ENCODE measurements at regions not wholly inside any gene's neighbourhood (a gene's known extent, or its start where the extent isn't known, plus 50 kb on each side); places are given as distances from the start of the nearest gene placed in this dataset.

- no peak for TF ChIP-seq TSHZ2 (CRISPR knock-in tag; IDR thresholded peaks at IDR 0.05)
- no peak for TF ChIP-seq PATZ1 (CRISPR knock-in tag; IDR thresholded peaks at IDR 0.05; ENCODE audit: borderline replicate concordance)
- TF ChIP-seq POU6F1 (CRISPR knock-in tag; IDR thresholded peaks at IDR 0.05; ENCODE audit: borderline replicate concordance, low read depth) = no peak
- TF ChIP-seq ISL1 (CRISPR knock-in tag; IDR thresholded peaks at IDR 0.05) = no peak
- TF ChIP-seq CSRNP3 (CRISPR knock-in tag; IDR thresholded peaks at IDR 0.05) = no peak
- TF ChIP-seq GLIS3 (CRISPR knock-in tag; IDR thresholded peaks at IDR 0.05) = no peak
- no peak for TF ChIP-seq ZNF70 (CRISPR knock-in tag; IDR thresholded peaks at IDR 0.05)
- TF ChIP-seq OSR1 (CRISPR knock-in tag; IDR thresholded peaks at IDR 0.05) = no peak
- no peak for TF ChIP-seq TCF4 (CRISPR knock-in tag; IDR thresholded peaks at IDR 0.05; ENCODE audit: borderline replicate concordance)
- no peak for TF ChIP-seq SNAI2 (CRISPR knock-in tag; IDR thresholded peaks at IDR 0.05)
- no peak for TF ChIP-seq ARNTL (CRISPR knock-in tag; IDR thresholded peaks at IDR 0.05; ENCODE audit: borderline replicate concordance, low read depth)
- TF ChIP-seq ZC3H10 (CRISPR knock-in tag; IDR thresholded peaks at IDR 0.05) = no peak
- no peak for TF ChIP-seq PPARA (CRISPR knock-in tag; IDR thresholded peaks at IDR 0.05; ENCODE audit: borderline replicate concordance)
- TF ChIP-seq ZFP30 (CRISPR knock-in tag; IDR thresholded peaks at IDR 0.05) = no peak
- no peak for TF ChIP-seq ESRRG (CRISPR knock-in tag; IDR thresholded peaks at IDR 0.05)
- no peak for TF ChIP-seq CSDC2 (CRISPR knock-in tag; IDR thresholded peaks at IDR 0.05)
- TF ChIP-seq ZFP3 (CRISPR knock-in tag; IDR thresholded peaks at IDR 0.05) = no peak
- no peak for TF ChIP-seq RARB (CRISPR knock-in tag; IDR thresholded peaks at IDR 0.05)
- no peak for TF ChIP-seq BACH2 (CRISPR knock-in tag; IDR thresholded peaks at IDR 0.05; ENCODE audit: borderline replicate concordance)
- TF ChIP-seq CREB5 (CRISPR knock-in tag; IDR thresholded peaks at IDR 0.05; ENCODE audit: low read depth) = no peak
- no peak for ATAC-seq
These were observed 162.7 kb downstream of the AASDH start for GRCh38 chr4:56224641-56225040.

GRCh38 chr4:56222514-56222913, 164.8 kb downstream of the AASDH start:
- ATAC-seq = no peak
- TF ChIP-seq OSR1 (CRISPR knock-in tag; IDR thresholded peaks at IDR 0.05) (no peak), TOX (CRISPR knock-in tag; IDR thresholded peaks at IDR 0.05; ENCODE audit: borderline replicate concordance) (no peak), ZNF8 (CRISPR knock-in tag; IDR thresholded peaks at IDR 0.05) (no peak), ARNTL (CRISPR knock-in tag; IDR thresholded peaks at IDR 0.05; ENCODE audit: borderline replicate concordance, low read depth) (no peak), ZFP30 (CRISPR knock-in tag; IDR thresholded peaks at IDR 0.05) (no peak), PATZ1 (CRISPR knock-in tag; IDR thresholded peaks at IDR 0.05; ENCODE audit: borderline replicate concordance) (no peak), SNAI2 (CRISPR knock-in tag; IDR thresholded peaks at IDR 0.05) (no peak), TCF4 (CRISPR knock-in tag; IDR thresholded peaks at IDR 0.05; ENCODE audit: borderline replicate concordance) (no peak), RARB (CRISPR knock-in tag; IDR thresholded peaks at IDR 0.05) (no peak), ISL1 (CRISPR knock-in tag; IDR thresholded peaks at IDR 0.05) (no peak), POU6F1 (CRISPR knock-in tag; IDR thresholded peaks at IDR 0.05; ENCODE audit: borderline replicate concordance, low read depth) (no peak), ZNF70 (CRISPR knock-in tag; IDR thresholded peaks at IDR 0.05) (no peak), CREB5 (CRISPR knock-in tag; IDR thresholded peaks at IDR 0.05; ENCODE audit: low read depth) (no peak), CSRNP3 (CRISPR knock-in tag; IDR thresholded peaks at IDR 0.05) (no peak), GLIS3 (CRISPR knock-in tag; IDR thresholded peaks at IDR 0.05) (no peak)
